Activated CD8-positive, alpha-beta T cell treated with anti-CD3 and anti-CD28 coated beads for 36 hours (primary cell): ENCODE measurements at regions not wholly inside any gene's neighbourhood (a gene's known extent, or its start where the extent isn't known, plus 50 kb on each side); places are given as distances from the start of the nearest gene placed in this dataset.

Experiments used
- ATAC-seq: fragments of 200-7000 bp; cut with Tn5 transposase; one replicate; pipeline ENCODE4 v1.10.0; 2021; ENCODE audit warnings: mild to moderate bottlenecking, moderate library complexity
- CTCF ChIA-PET: fragments of 350-600 bp; sonication (Branson Sonifier 250); formaldehyde crosslinking; loops from one replicate; lab custom pipeline; 2021; ENCODE audit warnings: antibody characterized with exemption; lab: Charles Lee
- POLR2A ChIA-PET: fragments of 350-600 bp; sonication (Branson Sonifier 250); formaldehyde crosslinking; loops from one replicate; lab custom pipeline; 2021; ENCODE audit warnings: antibody characterized with exemption; lab: Charles Lee
- DNase-seq: peaks from one replicate; pipeline ENCODE4 v3.0.0-alpha.2; 2020
- H3K27ac Mint-ChIP-seq: one replicate; pipeline ENCODE4 v1.8.0; 2021; ENCODE audit warnings: mild to moderate bottlenecking, mixed read lengths
- H3K27me3 Mint-ChIP-seq: one replicate; pipeline ENCODE4 v1.8.0; 2021; ENCODE audit warnings: mixed read lengths
- H3K36me3 Mint-ChIP-seq: one replicate; pipeline ENCODE4 v1.8.0; 2021; ENCODE audit warnings: low read depth, mixed read lengths
- H3K4me1 Mint-ChIP-seq: one replicate; pipeline ENCODE4 v1.8.0; 2021; ENCODE audit warnings: low read depth, mixed read lengths
- H3K4me3 Mint-ChIP-seq: one replicate; pipeline ENCODE4 v1.8.0; 2021; ENCODE audit warnings: mild to moderate bottlenecking, moderate library complexity, mixed read lengths
- H3K9me3 Mint-ChIP-seq: one replicate; pipeline ENCODE4 v1.8.0; 2021; ENCODE audit warnings: mixed read lengths
- intact Hi-C: fragments of 100-400 bp; cut with micrococcal nuclease; formaldehyde crosslinking; loops from one replicate; pipeline ENCODE4 v1.10.0; 2022
- TF ChIP-seq, protein P1 (sequence below): fragments of 200-600 bp; IDR thresholded peaks from one replicate; pipeline ENCODE4 v1.8.0; 2022; ENCODE audit warnings: antibody characterized with exemption, mild to moderate bottlenecking

- H3K4me1 Mint-ChIP-seq = peaks cover 52% of the 10 kb centered on the region
- no peak overlapping the region for H3K4me3 Mint-ChIP-seq
- POLR2A ChIA-PET = interaction anchor here (0.8 to 0.9 kb wide), 2 partner anchors 15 to 70 kb away, joined by 3 read pairs; no protein-coding TSS in a partner anchor
- H3K9me3 Mint-ChIP-seq = peaks cover 1% of the 10 kb centered on the region
- H3K27ac Mint-ChIP-seq = peak overlapping the region; percentile 36
- peaks cover 2% of the 10 kb centered on the region for H3K36me3 Mint-ChIP-seq
- CTCF ChIA-PET = interaction anchor here (0.9 to 1.7 kb wide), 4 partner anchors 8 to 98 kb away, joined by 3 to 6 read pairs (median 4); no protein-coding TSS in a partner anchor
- intact Hi-C loops = no loop called here
- DNase-seq (peak; percentile 60), ATAC-seq (peak; percentile 74)
- TF ChIP-seq, protein P1, sequence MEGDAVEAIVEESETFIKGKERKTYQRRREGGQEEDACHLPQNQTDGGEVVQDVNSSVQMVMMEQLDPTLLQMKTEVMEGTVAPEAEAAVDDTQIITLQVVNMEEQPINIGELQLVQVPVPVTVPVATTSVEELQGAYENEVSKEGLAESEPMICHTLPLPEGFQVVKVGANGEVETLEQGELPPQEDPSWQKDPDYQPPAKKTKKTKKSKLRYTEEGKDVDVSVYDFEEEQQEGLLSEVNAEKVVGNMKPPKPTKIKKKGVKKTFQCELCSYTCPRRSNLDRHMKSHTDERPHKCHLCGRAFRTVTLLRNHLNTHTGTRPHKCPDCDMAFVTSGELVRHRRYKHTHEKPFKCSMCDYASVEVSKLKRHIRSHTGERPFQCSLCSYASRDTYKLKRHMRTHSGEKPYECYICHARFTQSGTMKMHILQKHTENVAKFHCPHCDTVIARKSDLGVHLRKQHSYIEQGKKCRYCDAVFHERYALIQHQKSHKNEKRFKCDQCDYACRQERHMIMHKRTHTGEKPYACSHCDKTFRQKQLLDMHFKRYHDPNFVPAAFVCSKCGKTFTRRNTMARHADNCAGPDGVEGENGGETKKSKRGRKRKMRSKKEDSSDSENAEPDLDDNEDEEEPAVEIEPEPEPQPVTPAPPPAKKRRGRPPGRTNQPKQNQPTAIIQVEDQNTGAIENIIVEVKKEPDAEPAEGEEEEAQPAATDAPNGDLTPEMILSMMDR = no peak
- H3K27me3 Mint-ChIP-seq = no peaks in the 10 kb centered on the region
Observed at GRCh38 chr14:65860956-65861611, 448.6 kb downstream of the FUT8 start.

GRCh38 chr14:65864549-65864948 lies 452.0 kb downstream of the FUT8 start:
- ChIA-PET POLR2A (no interaction called here), CTCF (interaction anchor here (0.8 to 2.2 kb wide), 6 partner anchors 9 to 96 kb away, joined by 3 to 10 read pairs (median 4); no protein-coding TSS in a partner anchor)
- no peak overlapping the region for H3K4me3 Mint-ChIP-seq

GRCh38 chr14:65864984-65865383 lies 452.5 kb downstream of the FUT8 start:
- TF ChIP-seq, protein P1 = no peak
- H3K4me1 Mint-ChIP-seq = peaks cover 61% of the 10 kb centered on the region
- ChIA-PET CTCF (interaction anchor here (0.8 to 2.2 kb wide), 5 partner anchors 9 to 95 kb away, joined by 3 to 10 read pairs (median 4); no protein-coding TSS in a partner anchor), POLR2A (no interaction called here)
- no peak for DNase-seq
- no peak for ATAC-seq
- intact Hi-C loops = no loop called here
- H3K27me3 Mint-ChIP-seq = no peaks in the 10 kb centered on the region
- H3K9me3 Mint-ChIP-seq = no peaks in the 10 kb centered on the region
- no peaks in the 10 kb centered on the region for H3K36me3 Mint-ChIP-seq
- no peak overlapping the region for H3K27ac Mint-ChIP-seq
- H3K4me3 Mint-ChIP-seq = no peak overlapping the region

More at GRCh38 chr14:65864549-65864948, 452.0 kb downstream of the FUT8 start:
- no peaks in the 10 kb centered on the region for H3K27me3 Mint-ChIP-seq
- no peaks in the 10 kb centered on the region for H3K36me3 Mint-ChIP-seq
- DNase-seq (no peak), ATAC-seq (no peak)
- H3K27ac Mint-ChIP-seq = no peak overlapping the region
- intact Hi-C loops = no loop called here
- TF ChIP-seq, protein P1 = no peak
- H3K9me3 Mint-ChIP-seq = no peaks in the 10 kb centered on the region
- H3K4me1 Mint-ChIP-seq = peaks cover 61% of the 10 kb centered on the region

DNA sequence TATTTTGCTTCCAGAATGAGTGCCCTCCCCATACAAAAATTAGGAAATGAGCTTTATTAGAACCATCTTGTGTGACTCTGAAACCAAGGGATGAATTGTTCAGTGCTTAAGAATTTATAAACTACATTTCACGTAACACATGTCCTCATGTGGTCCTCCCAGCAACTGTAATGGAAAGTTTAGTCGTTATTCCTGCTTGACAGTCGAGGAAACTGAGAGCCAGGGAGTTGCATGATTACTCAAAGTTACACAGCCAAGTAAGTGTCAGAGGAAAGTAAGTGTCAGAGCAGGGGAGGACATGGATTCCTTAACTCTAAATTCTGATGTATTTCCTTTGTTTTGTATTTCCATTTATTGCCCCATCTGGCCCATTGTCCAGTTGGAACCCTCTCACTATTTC lies 453.9 kb downstream of the FUT8 start:
- CTCF ChIA-PET = interaction anchor here (0.9 to 3.3 kb wide), 6 partner anchors 13 to 205 kb away, joined by 3 to 11 read pairs (median 3); no protein-coding TSS in a partner anchor
- H3K27me3 Mint-ChIP-seq = no peaks in the 10 kb centered on the region
- H3K4me1 Mint-ChIP-seq = peaks cover 48% of the 10 kb centered on the region
- DNase-seq (no peak), ATAC-seq (no peak)
- POLR2A ChIA-PET = interaction anchor here (1.1 kb wide), 1 partner anchor 19 kb away, joined by 3 read pairs; no protein-coding TSS in a partner anchor
- no peak overlapping the region for H3K4me3 Mint-ChIP-seq
- no peaks in the 10 kb centered on the region for H3K9me3 Mint-ChIP-seq
- H3K27ac Mint-ChIP-seq = no peak overlapping the region
- TF ChIP-seq, protein P1 = no peak
- intact Hi-C loops = no loop called here
- no peaks in the 10 kb centered on the region for H3K36me3 Mint-ChIP-seq

GRCh38 chr14:65866886-65867285 lies 454.4 kb downstream of the FUT8 start:
- POLR2A ChIA-PET = interaction anchor here (0.6 to 1.3 kb wide), 3 partner anchors 20 to 579 kb away, joined by 3 read pairs; no protein-coding TSS in a partner anchor
- Mint-ChIP-seq H3K27me3 (no peaks in the 10 kb centered on the region), H3K27ac (no peak overlapping the region), H3K36me3 (no peaks in the 10 kb centered on the region), H3K9me3 (no peaks in the 10 kb centered on the region), H3K4me1 (peaks cover 45% of the 10 kb centered on the region), H3K4me3 (no peak overlapping the region)
- CTCF ChIA-PET = interaction anchor here (0.9 to 3.3 kb wide), 6 partner anchors 13 to 204 kb away, joined by 3 to 11 read pairs (median 3); no protein-coding TSS in a partner anchor
- ATAC-seq = no peak
- intact Hi-C loops = no loop called here
- TF ChIP-seq, protein P1 = no peak
- no peak for DNase-seq
